ENCODE measurements at regions not wholly inside any gene's neighbourhood (a gene's known extent, or its start where the extent isn't known, plus 50 kb on each side); places are given as distances from the start of the nearest gene placed in this dataset.
"Not testable (repeated sequence)": the region's sequence is repeated elsewhere in the genome, so short reads cannot be mapped to it uniquely, and the experiment has no call there.

DNA sequence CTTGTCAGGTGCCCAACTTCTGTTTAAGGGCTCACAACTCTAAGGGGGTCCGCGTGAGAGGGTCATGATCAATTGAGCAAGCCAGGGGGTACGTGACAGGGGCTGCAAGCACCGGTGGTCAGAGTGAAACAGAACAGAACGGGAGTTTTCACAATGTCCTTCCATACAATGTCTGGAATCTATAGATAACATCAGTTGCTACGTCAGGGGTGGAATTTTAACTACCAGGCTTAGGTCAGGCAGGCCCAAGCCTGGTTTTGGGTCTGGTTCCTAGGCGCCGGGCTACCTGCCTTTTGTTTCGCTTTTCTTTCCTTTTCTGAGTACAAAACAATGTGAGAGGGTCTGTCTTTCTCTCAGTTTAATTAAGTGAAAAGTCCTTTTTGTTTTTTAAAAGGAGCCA is 666.5 kb upstream of the MBL2 start:
- TF ChIP-seq CTCF, POLR2A (IDR thresholded peaks at IDR 0.05): not testable (repeated sequence)

Data from thyroid gland (tissue), 4 donors.